ENCODE measurements at regions not wholly inside any gene's neighbourhood (a gene's known extent, or its start where the extent isn't known, plus 50 kb on each side); places are given as distances from the start of the nearest gene placed in this dataset.
A peak's percentile ranks its signal among the peaks of the same experiment; 100 is the strongest.
"Not testable (repeated sequence)": the region's sequence is repeated elsewhere in the genome, so short reads cannot be mapped to it uniquely, and the experiment has no call there.

- Histone ChIP-seq H3K4me1 (ENCODE audit: control insufficient read depth, insufficient read depth, low read length) (no peaks in the 10 kb centered on the region), H3K36me3 (ENCODE audit: control insufficient read depth, insufficient read depth, low read length) (no peaks in the 10 kb centered on the region), H3K4me3 (ENCODE audit: low read length) (no peak overlapping the region), H3K27ac (ENCODE audit: low read length) (no peak overlapping the region), H3K27me3 (ENCODE audit: control insufficient read depth, insufficient read depth, low read length) (no peaks in the 10 kb centered on the region), H3K9me3 (ENCODE audit: control insufficient read depth, insufficient read depth, low read length) (no peaks in the 10 kb centered on the region)
- no peaks in the 10 kb centered on the region for H3K36me3 Mint-ChIP-seq
- no peaks in the 10 kb centered on the region for H3K4me1 Mint-ChIP-seq
- peaks cover 7 to 22% of the 10 kb centered on the region in 2 donors for H3K27me3 Mint-ChIP-seq (ENCODE audit: low read depth in 2 of 2)
- H3K4me3 Mint-ChIP-seq, result no peak overlapping the region
- 85% methylated on average over 4 of the region's 4 CpGs for WGBS (ENCODE audit: insufficient coverage)
- no peak for TF ChIP-seq CTCF (IDR thresholded peaks at IDR 0.05)
- intact Hi-C loops (cut with micrococcal nuclease), result no loop called here
- H3K9me3 Mint-ChIP-seq, result no peaks in the 10 kb centered on the region
- H3K27ac Mint-ChIP-seq, result no peak overlapping the region
- ATAC-seq, result no peak
- no peak for DNase-seq
Observed at GRCh38 chr17:51359055-51359454, 98.7 kb downstream of the UTP18 start.

GRCh38 chr17:51362811-51363585, 102.7 kb downstream of the UTP18 start:
- no peaks in the 10 kb centered on the region for H3K36me3 Mint-ChIP-seq
- H3K4me3 ChIP-seq (ENCODE audit: low read length), result no peak overlapping the region
- no peaks in the 10 kb centered on the region for H3K27me3 ChIP-seq (ENCODE audit: control insufficient read depth, insufficient read depth, low read length)
- no peaks in the 10 kb centered on the region for H3K4me1 ChIP-seq (ENCODE audit: control insufficient read depth, insufficient read depth, low read length)
- intact Hi-C loops (cut with micrococcal nuclease), result no loop called here
- H3K9me3 Mint-ChIP-seq, result no peaks in the 10 kb centered on the region
- no peak overlapping the region for H3K27ac ChIP-seq (ENCODE audit: low read length)
- WGBS (ENCODE audit: insufficient coverage), result 69% methylated on average over 7 of the region's 7 CpGs
- no peak overlapping the region for H3K4me3 Mint-ChIP-seq
- H3K9me3 ChIP-seq (ENCODE audit: control insufficient read depth, insufficient read depth, low read length), result no peaks in the 10 kb centered on the region
- H3K36me3 ChIP-seq (ENCODE audit: control insufficient read depth, insufficient read depth, low read length), result no peaks in the 10 kb centered on the region
- no peaks in the 10 kb centered on the region for H3K4me1 Mint-ChIP-seq
- H3K27ac Mint-ChIP-seq, result no peak overlapping the region
- no peak for DNase-seq
- ATAC-seq, result no peak
- TF ChIP-seq CTCF (IDR thresholded peaks at IDR 0.05), result no peak
- peaks cover 10 to 15% of the 10 kb centered on the region in 2 donors for H3K27me3 Mint-ChIP-seq (ENCODE audit: low read depth in 2 of 2)

- H3K27me3 ChIP-seq (ENCODE audit: control insufficient read depth, insufficient read depth, low read length), result no peaks in the 10 kb centered on the region
- H3K36me3 ChIP-seq (ENCODE audit: control insufficient read depth, insufficient read depth, low read length), result no peaks in the 10 kb centered on the region
- Mint-ChIP-seq H3K9me3 (no peaks in the 10 kb centered on the region), H3K36me3 (no peaks in the 10 kb centered on the region), H3K27ac (no peak overlapping the region), H3K27me3 (ENCODE audit: low read depth in 2 of 2) (peaks cover 0 to 13% of the 10 kb centered on the region in 2 donors), H3K4me1 (no peaks in the 10 kb centered on the region), H3K4me3 (no peak overlapping the region)
- WGBS (ENCODE audit: insufficient coverage), result 42% methylated on average over 8 of the region's 8 CpGs
- ATAC-seq, result no peak
- H3K4me3 ChIP-seq (ENCODE audit: low read length), result no peak overlapping the region
- TF ChIP-seq CTCF (IDR thresholded peaks at IDR 0.05), result no peak
- no peaks in the 10 kb centered on the region for H3K9me3 ChIP-seq (ENCODE audit: control insufficient read depth, insufficient read depth, low read length)
- peak in 1 of 2 donors; percentile 25 for DNase-seq
- H3K27ac ChIP-seq (ENCODE audit: low read length), result no peak overlapping the region
- intact Hi-C loops (cut with micrococcal nuclease), result no loop called here
- no peaks in the 10 kb centered on the region for H3K4me1 ChIP-seq (ENCODE audit: control insufficient read depth, insufficient read depth, low read length)
Observed at GRCh38 chr17:51365090-51365489, 104.7 kb downstream of the UTP18 start.

GRCh38 chr17:51366866-51367265, 106.5 kb downstream of the UTP18 start:
- intact Hi-C loops (cut with micrococcal nuclease), result no loop called here
- DNase-seq (no peak), ATAC-seq (no peak)
- no peaks in the 10 kb centered on the region for H3K36me3 ChIP-seq (ENCODE audit: control insufficient read depth, insufficient read depth, low read length)
- 96% methylated on average over 3 of the region's 3 CpGs for WGBS (ENCODE audit: insufficient coverage)
- TF ChIP-seq CTCF (IDR thresholded peaks at IDR 0.05), result no peak
- peaks cover 0 to 13% of the 10 kb centered on the region in 2 donors for H3K27me3 Mint-ChIP-seq (ENCODE audit: low read depth in 2 of 2)
- H3K4me3 ChIP-seq (ENCODE audit: low read length), result no peak overlapping the region
- no peaks in the 10 kb centered on the region for H3K9me3 Mint-ChIP-seq
- no peak overlapping the region for H3K27ac Mint-ChIP-seq
- H3K27ac ChIP-seq (ENCODE audit: low read length), result no peak overlapping the region
- H3K4me1 ChIP-seq (ENCODE audit: control insufficient read depth, insufficient read depth, low read length), result no peaks in the 10 kb centered on the region
- H3K36me3 Mint-ChIP-seq, result no peaks in the 10 kb centered on the region
- no peaks in the 10 kb centered on the region for H3K9me3 ChIP-seq (ENCODE audit: control insufficient read depth, insufficient read depth, low read length)
- no peak overlapping the region for H3K4me3 Mint-ChIP-seq
- no peaks in the 10 kb centered on the region for H3K27me3 ChIP-seq (ENCODE audit: control insufficient read depth, insufficient read depth, low read length)
- H3K4me1 Mint-ChIP-seq, result peaks cover 3% of the 10 kb centered on the region in 2 donors

GRCh38 chr17:51367836-51368235, 107.5 kb downstream of the UTP18 start:
- H3K9me3 Mint-ChIP-seq; H3K4me1 ChIP-seq (ENCODE audit: control insufficient read depth, insufficient read depth, low read length); H3K27me3 ChIP-seq (ENCODE audit: control insufficient read depth, insufficient read depth, low read length); H3K4me1 Mint-ChIP-seq; H3K4me3 Mint-ChIP-seq; H3K27ac Mint-ChIP-seq; H3K4me3 ChIP-seq (ENCODE audit: low read length); H3K36me3 Mint-ChIP-seq; H3K27ac ChIP-seq (ENCODE audit: low read length); H3K36me3 ChIP-seq (ENCODE audit: control insufficient read depth, insufficient read depth, low read length); H3K9me3 ChIP-seq (ENCODE audit: control insufficient read depth, insufficient read depth, low read length); intact Hi-C loops (cut with micrococcal nuclease); DNase-seq; ATAC-seq: not testable (repeated sequence)
- H3K27me3 Mint-ChIP-seq (ENCODE audit: low read depth in 2 of 2), result peaks cover 0 to 13% of the 10 kb centered on the region in 2 donors
- no CpG with 5 or more reads among the region's 1 CpG for WGBS (ENCODE audit: insufficient coverage)

Measured in natural killer cell (primary cell).